Panc1 (cell line): ENCODE measurements at regions not wholly inside any gene's neighbourhood (a gene's known extent, or its start where the extent isn't known, plus 50 kb on each side); places are given as distances from the start of the nearest gene placed in this dataset.

ENCODE experiments used
- ATAC-seq: fragments of 200-7000 bp; cut with Tn5 transposase; 2 replicates; pipeline ENCODE4 v1.9.1; 2020; ENCODE audit warnings: mild to moderate bottlenecking, moderate library complexity
- BruUV-seq: library from RNA; stranded (reverse); fragments of 400-500 nt; replicated peaks from 2 replicates; lab custom pipeline; 2021; lab: Mats Ljungman, UMichigan
- CTCF ChIA-PET: fragments of 300-600 bp; sonication (Branson Sonifier 250); formaldehyde crosslinking; loops from one replicate; lab custom pipeline; 2022; ENCODE audit warnings: antibody characterized with exemption; lab: Charles Lee
- POLR2A ChIA-PET: fragments of 300-600 bp; sonication (Branson Sonifier 250); formaldehyde crosslinking; loops from one replicate; lab custom pipeline; 2022; ENCODE audit warnings: antibody characterized with exemption; lab: Charles Lee
- DNase-seq: peaks from one replicate; pipeline ENCODE4 v3.0.0-alpha.2; 2010; ENCODE audit warnings: low read depth, low spot score
- H3K27ac ChIP-seq: 2 replicates; pipeline ENCODE4 v1.5.1; 2011; ENCODE audit warnings: mild to moderate bottlenecking, low read length, inconsistent platforms
- H3K27me3 ChIP-seq: fragments of 200-500 bp; sonication (Bioruptor generic); 2 replicates; pipeline ENCODE4 v1.6.0; 2014; ENCODE audit warnings: low read length, inconsistent platforms; ENCODE audit not compliant: control insufficient read depth, insufficient read depth
- H3K36me3 ChIP-seq: fragments of 200-500 bp; sonication (Bioruptor generic); 2 replicates; pipeline ENCODE4 v1.5.1; 2014; ENCODE audit warnings: inconsistent platforms, mild to moderate bottlenecking, low read length, moderate library complexity; ENCODE audit not compliant: control insufficient read depth, insufficient read depth
- H3K4me1 ChIP-seq: 2 replicates; pipeline ENCODE4 v1.5.1; 2011; ENCODE audit warnings: inconsistent platforms, mild to moderate bottlenecking, low read length, moderate library complexity; ENCODE audit not compliant: control insufficient read depth, insufficient read depth
- H3K4me3 ChIP-seq, 2 experiments: 2 replicates each; pipeline ENCODE4 v1.5.1; 2011 to 2012; ENCODE audit warnings: low read depth in 2 of 2, low read length in 2 of 2, mild to moderate bottlenecking in 2 of 2, inconsistent platforms in 1 of 2, moderate library complexity in 1 of 2
- H3K9me3 ChIP-seq: fragments of 200-500 bp; sonication (Bioruptor generic); 2 replicates; pipeline ENCODE4 v1.5.1; 2014; ENCODE audit warnings: low read depth, mild to moderate bottlenecking, inconsistent platforms, low read length, moderate library complexity; ENCODE audit not compliant: control insufficient read depth, insufficient read depth
- POLR2AphosphoS5 ChIP-seq: IDR thresholded peaks from 2 replicates; pipeline ENCODE4 v1.6.1; 2012; ENCODE audit warnings: mild to moderate bottlenecking, low read depth, low read length, moderate library complexity
- SIN3A ChIP-seq: IDR thresholded peaks from 2 replicates; pipeline ENCODE4 v1.6.1; 2012; ENCODE audit warnings: low read depth, mild to moderate bottlenecking, low read length, moderate library complexity, borderline replicate concordance; ENCODE audit not compliant: insufficient read depth
- TCF7L2 ChIP-seq: IDR thresholded peaks from 2 replicates; pipeline ENCODE4 v1.6.1; 2011; ENCODE audit warnings: mild to moderate bottlenecking, low read depth, low read length, inconsistent platforms
- in situ Hi-C: cut with HindIII; loops from 2 replicates; pipeline ENCODE4 v1.10.0; 2016; ENCODE audit warnings: low sequenced_read_pairs, low pct_unique_long_range_greater_than_20kb
- intact Hi-C: fragments of 100-400 bp; cut with micrococcal nuclease; formaldehyde crosslinking; loops from one replicate; pipeline ENCODE4 v1.10.0; 2022; ENCODE audit not compliant: unreplicated experiment
- TF ChIP-seq, protein P1 (sequence below), 2 experiments: IDR thresholded peaks; 2 replicates each; pipeline ENCODE4 v1.6.1; 2011 to 2012; ENCODE audit warnings: low read depth in 2 of 2, control low read depth in 1 of 2, low read length in 1 of 2, mild to moderate bottlenecking in 1 of 2, moderate library complexity in 1 of 2; ENCODE audit not compliant: insufficient read depth in 1 of 2
- TF ChIP-seq, protein P2 (sequence below): fragments of 450-650 bp; IDR thresholded peaks from 2 replicates; pipeline ENCODE4 v1.5.1; 2017; ENCODE audit warnings: mild to moderate bottlenecking

DNA sequence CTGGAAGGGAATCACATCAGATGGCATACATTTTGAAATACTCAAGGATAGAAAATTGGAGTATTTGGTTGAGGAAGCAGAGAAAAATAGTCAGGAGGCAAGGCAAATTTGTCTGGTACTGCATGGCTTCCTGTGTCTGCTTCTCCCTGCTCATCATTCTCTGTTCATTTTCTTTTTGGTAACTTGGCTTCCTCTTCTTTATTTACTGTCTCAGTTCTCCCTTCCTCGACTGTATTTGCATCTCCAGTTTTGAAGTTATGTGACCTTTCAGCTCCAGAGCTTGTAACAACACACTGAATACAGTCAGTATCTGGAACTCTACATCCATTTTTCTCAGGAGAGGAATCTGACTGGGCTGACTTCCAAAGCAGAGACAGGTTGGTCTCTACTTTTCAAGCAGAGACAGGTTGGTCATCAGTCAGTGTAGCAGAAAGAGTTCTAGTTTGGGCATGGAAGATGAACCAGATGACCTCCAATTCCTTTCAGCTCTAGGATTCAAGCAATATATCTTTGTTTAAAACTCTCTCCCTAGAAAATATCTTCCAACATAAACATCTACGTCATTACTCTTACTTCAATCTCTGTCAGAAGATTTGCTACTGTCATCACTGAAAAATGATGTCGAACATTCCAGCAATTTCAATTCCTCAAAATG is 571.2 kb downstream of the ADGRL2 start:
- Histone ChIP-seq H3K27me3 (no peaks in the 10 kb centered on the region), H3K9me3 (no peaks in the 10 kb centered on the region), H3K27ac (no peak overlapping the region), H3K4me3 (no peak overlapping the region), H3K4me1 (no peaks in the 10 kb centered on the region), H3K36me3 (no peaks in the 10 kb centered on the region)
- TF ChIP-seq, protein P1, sequence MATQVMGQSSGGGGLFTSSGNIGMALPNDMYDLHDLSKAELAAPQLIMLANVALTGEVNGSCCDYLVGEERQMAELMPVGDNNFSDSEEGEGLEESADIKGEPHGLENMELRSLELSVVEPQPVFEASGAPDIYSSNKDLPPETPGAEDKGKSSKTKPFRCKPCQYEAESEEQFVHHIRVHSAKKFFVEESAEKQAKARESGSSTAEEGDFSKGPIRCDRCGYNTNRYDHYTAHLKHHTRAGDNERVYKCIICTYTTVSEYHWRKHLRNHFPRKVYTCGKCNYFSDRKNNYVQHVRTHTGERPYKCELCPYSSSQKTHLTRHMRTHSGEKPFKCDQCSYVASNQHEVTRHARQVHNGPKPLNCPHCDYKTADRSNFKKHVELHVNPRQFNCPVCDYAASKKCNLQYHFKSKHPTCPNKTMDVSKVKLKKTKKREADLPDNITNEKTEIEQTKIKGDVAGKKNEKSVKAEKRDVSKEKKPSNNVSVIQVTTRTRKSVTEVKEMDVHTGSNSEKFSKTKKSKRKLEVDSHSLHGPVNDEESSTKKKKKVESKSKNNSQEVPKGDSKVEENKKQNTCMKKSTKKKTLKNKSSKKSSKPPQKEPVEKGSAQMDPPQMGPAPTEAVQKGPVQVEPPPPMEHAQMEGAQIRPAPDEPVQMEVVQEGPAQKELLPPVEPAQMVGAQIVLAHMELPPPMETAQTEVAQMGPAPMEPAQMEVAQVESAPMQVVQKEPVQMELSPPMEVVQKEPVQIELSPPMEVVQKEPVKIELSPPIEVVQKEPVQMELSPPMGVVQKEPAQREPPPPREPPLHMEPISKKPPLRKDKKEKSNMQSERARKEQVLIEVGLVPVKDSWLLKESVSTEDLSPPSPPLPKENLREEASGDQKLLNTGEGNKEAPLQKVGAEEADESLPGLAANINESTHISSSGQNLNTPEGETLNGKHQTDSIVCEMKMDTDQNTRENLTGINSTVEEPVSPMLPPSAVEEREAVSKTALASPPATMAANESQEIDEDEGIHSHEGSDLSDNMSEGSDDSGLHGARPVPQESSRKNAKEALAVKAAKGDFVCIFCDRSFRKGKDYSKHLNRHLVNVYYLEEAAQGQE (IDR thresholded peaks at IDR 0.05; ENCODE audit: insufficient read depth in 1 of 2, low read depth in 2 of 2, low read length in 1 of 2): no peak
- ChIA-PET CTCF (no interaction called here), POLR2A (no interaction called here)
- DNase-seq (no peak), ATAC-seq (no peak)
- BruUV-seq: no TSS peak
- intact Hi-C loops: no loop called here
- in situ Hi-C loops: no loop called here

DNA sequence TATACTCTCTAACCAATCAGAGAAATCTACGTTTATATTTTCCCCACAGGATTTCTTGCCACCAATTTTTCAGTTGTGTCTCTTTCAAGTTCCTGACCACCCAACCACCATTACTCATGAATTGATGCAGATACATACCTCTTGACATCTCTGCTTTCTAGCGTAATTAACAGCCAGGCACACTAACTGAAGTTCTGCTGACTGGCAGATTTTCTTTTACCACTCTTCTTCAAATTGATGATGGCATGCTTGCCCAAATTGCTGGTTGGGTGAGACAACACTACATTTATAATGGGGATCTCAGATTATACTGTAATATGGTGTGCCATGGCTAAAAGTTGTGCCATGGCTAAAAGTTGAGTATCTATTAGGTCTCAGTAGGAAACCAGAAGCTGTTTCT is 566.7 kb downstream of the ADGRL2 start:
- ATAC-seq (no peak), DNase-seq (no peak)
- POLR2A ChIA-PET: no interaction called here
- Histone ChIP-seq H3K4me1 (no peaks in the 10 kb centered on the region), H3K27ac (no peak overlapping the region), H3K9me3 (no peaks in the 10 kb centered on the region), H3K36me3 (no peaks in the 10 kb centered on the region), H3K4me3 (no peak overlapping the region), H3K27me3 (no peaks in the 10 kb centered on the region)
- no peak for TF ChIP-seq TCF7L2
- TF ChIP-seq, protein P1 (IDR thresholded peaks at IDR 0.05; ENCODE audit: insufficient read depth in 1 of 2, low read depth in 2 of 2, low read length in 1 of 2): no peak
- no peak for TF ChIP-seq SIN3A
- no peak for TF ChIP-seq POLR2AphosphoS5
- TF ChIP-seq, protein P2, sequence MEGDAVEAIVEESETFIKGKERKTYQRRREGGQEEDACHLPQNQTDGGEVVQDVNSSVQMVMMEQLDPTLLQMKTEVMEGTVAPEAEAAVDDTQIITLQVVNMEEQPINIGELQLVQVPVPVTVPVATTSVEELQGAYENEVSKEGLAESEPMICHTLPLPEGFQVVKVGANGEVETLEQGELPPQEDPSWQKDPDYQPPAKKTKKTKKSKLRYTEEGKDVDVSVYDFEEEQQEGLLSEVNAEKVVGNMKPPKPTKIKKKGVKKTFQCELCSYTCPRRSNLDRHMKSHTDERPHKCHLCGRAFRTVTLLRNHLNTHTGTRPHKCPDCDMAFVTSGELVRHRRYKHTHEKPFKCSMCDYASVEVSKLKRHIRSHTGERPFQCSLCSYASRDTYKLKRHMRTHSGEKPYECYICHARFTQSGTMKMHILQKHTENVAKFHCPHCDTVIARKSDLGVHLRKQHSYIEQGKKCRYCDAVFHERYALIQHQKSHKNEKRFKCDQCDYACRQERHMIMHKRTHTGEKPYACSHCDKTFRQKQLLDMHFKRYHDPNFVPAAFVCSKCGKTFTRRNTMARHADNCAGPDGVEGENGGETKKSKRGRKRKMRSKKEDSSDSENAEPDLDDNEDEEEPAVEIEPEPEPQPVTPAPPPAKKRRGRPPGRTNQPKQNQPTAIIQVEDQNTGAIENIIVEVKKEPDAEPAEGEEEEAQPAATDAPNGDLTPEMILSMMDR: no peak
- CTCF ChIA-PET: no interaction called here
- in situ Hi-C loops (no loop called here), intact Hi-C loops (no loop called here)
- no TSS peak for BruUV-seq
